ENCODE measurements at regions not wholly inside any gene's neighbourhood (a gene's known extent, or its start where the extent isn't known, plus 50 kb on each side); places are given as distances from the start of the nearest gene placed in this dataset.

DNA sequence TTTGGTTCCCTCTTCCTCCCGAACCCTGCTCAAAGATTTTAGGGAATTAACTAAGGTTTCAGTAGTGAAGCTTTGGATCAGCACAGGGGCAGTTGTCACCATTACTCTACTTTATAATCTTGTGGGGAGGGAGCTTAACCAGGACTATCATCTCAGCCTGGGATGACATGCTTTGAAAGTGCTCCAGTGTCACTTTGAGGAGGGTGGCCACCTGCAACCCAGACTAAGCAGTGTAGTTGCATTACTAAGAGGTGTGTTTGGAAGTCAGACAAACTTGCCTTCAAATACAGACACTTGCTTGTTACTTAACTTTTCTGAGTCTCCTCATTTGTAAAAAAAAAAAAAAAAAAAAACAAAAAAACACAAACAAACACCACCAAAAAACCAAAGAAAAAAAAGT is 340.3 kb upstream of the TBL1XR1 start:
- no peak overlapping the region for H3K27ac ChIP-seq
- intact Hi-C loops (cut with DNase I) = no loop called here
- H3K4me1 ChIP-seq = peaks cover 9 to 26% of the 10 kb centered on the region in 2 donors
- ATAC-seq (no peak), DNase-seq (no peak)
- TF ChIP-seq, protein P1, sequence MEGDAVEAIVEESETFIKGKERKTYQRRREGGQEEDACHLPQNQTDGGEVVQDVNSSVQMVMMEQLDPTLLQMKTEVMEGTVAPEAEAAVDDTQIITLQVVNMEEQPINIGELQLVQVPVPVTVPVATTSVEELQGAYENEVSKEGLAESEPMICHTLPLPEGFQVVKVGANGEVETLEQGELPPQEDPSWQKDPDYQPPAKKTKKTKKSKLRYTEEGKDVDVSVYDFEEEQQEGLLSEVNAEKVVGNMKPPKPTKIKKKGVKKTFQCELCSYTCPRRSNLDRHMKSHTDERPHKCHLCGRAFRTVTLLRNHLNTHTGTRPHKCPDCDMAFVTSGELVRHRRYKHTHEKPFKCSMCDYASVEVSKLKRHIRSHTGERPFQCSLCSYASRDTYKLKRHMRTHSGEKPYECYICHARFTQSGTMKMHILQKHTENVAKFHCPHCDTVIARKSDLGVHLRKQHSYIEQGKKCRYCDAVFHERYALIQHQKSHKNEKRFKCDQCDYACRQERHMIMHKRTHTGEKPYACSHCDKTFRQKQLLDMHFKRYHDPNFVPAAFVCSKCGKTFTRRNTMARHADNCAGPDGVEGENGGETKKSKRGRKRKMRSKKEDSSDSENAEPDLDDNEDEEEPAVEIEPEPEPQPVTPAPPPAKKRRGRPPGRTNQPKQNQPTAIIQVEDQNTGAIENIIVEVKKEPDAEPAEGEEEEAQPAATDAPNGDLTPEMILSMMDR (IDR thresholded peaks at IDR 0.05) = no peak
- H3K27me3 ChIP-seq = no peaks in the 10 kb centered on the region
- H3K36me3 ChIP-seq = no peaks in the 10 kb centered on the region
- H3K4me3 ChIP-seq = no peak overlapping the region
- H3K9me3 ChIP-seq = no peaks in the 10 kb centered on the region

DNA sequence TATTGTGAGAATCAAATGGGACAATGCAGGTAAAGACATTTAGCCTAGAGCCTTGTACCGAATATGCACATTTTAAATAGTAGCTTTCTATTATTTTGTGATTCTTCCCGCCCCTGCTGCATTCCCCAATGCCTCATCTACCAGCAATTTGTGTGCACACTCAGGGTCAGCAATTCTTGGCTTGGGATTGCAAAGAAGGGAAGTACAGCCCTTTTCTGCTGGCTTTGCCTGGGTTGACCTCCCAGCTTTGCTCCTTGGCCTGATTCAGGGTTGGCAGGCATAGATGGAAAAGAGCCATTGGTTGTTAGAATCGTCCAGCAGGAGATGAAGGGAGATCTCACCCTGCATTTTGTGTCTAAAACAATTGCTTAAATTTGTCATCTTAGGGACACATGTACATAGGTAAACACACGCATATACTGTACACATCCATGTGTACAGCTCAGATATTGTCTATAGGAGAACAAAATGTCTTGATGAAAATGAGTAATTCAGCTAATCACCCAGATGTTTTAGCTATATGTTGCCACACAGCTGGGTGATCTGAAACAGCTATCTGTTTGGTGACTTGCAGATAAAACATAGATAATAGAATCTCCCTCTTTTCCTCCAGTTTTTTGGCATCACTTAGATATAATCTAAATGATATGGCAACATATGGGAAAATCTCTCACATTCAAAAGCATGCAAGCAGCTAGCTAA is 340.9 kb upstream of the TBL1XR1 start:
- intact Hi-C loops (cut with DNase I) = no loop called here
- ATAC-seq (peak; percentile 62), DNase-seq (peak in 1 of 4 donors; percentile 58)
- no peak overlapping the region for H3K4me3 ChIP-seq
- peaks cover 9 to 26% of the 10 kb centered on the region in 2 donors for H3K4me1 ChIP-seq
- TF ChIP-seq, protein P1 (IDR thresholded peaks at IDR 0.05) = no peak
- H3K27ac ChIP-seq = peak overlapping the region in 1 of 2 donors; percentile 33
- no peaks in the 10 kb centered on the region for H3K27me3 ChIP-seq
- no peaks in the 10 kb centered on the region for H3K9me3 ChIP-seq
- H3K36me3 ChIP-seq = no peaks in the 10 kb centered on the region

DNA sequence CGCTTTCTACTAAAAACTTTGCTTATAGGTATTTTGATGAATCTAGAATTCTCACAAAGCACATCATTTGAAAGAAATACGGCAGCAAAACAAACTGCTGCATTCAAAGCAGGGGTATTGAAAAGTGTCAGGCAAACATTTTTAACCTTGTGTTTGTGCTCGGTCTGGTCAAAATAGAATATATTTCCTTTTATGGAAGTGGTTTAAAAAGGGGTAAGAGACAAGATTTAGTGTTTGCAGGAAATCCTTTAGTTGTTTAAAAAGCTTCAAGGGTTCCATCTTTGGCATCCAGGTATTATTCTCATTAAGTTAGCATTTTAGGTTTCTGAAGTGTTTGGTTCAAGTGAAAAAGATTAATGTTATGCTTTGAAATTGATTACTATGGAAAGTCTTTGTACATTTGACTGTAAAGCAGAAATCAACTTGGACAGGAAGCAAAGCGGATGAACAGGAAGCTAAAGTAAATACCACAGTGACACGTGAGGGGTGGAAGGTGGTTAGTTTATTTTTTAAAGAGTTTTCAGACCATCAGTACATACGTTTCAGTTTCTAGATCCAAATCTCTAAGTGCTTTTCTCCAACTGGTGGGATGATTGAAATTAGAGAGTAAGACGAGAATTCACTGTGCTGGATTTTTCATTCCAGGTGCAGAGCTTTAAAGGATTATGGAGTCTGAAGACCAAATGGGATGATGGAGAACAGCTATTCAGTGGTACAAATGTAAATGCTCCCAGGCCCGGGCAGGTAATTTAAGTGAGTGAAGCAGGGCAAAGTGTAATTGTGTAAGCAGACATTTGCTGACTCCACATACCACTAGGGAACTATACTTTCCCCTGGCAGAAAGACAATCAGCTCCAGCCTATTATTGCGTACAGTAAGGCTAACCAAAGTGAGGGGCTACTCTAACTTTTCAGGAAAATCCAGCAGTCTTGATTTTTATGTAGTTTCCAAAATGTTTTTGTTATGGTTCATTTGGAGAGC is 341.8 kb upstream of the TBL1XR1 start:
- no peaks in the 10 kb centered on the region for H3K9me3 ChIP-seq
- TF ChIP-seq, protein P1 (IDR thresholded peaks at IDR 0.05) = no peak
- H3K27me3 ChIP-seq = no peaks in the 10 kb centered on the region
- peaks cover 9 to 26% of the 10 kb centered on the region in 2 donors for H3K4me1 ChIP-seq
- no peak for DNase-seq
- peak overlapping the region in 1 of 2 donors; percentile 33 for H3K27ac ChIP-seq
- ATAC-seq = no peak
- H3K36me3 ChIP-seq = no peaks in the 10 kb centered on the region
- intact Hi-C loops (cut with DNase I) = no loop called here
- no peak overlapping the region for H3K4me3 ChIP-seq

DNA sequence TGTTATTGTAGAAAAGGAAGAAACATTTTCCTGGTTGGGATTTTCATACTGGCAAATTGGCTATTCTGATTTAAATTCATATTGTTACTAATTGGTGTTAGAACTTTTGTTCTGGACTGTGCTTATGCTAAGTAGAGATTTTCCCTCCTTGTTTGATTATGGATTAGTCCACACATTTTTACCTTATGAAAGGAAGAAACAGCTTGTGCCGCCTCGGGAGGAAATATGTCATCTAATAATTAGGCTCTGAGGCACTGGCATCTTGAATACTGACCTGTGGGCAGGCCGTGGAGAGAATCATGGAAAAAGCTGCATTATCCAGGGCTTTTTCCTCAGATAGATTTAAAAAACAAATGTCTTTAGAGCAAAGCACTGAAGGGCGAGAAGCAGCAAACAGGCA is 344.3 kb upstream of the TBL1XR1 start:
- TF ChIP-seq, protein P1 (IDR thresholded peaks at IDR 0.05) = no peak
- Histone ChIP-seq H3K4me1 (peaks cover 9 to 26% of the 10 kb centered on the region in 2 donors), H3K9me3 (no peaks in the 10 kb centered on the region), H3K27me3 (no peaks in the 10 kb centered on the region), H3K27ac (no peak overlapping the region), H3K4me3 (no peak overlapping the region), H3K36me3 (no peaks in the 10 kb centered on the region)
- intact Hi-C loops (cut with DNase I) = no loop called here
- DNase-seq (no peak), ATAC-seq (no peak)

DNA sequence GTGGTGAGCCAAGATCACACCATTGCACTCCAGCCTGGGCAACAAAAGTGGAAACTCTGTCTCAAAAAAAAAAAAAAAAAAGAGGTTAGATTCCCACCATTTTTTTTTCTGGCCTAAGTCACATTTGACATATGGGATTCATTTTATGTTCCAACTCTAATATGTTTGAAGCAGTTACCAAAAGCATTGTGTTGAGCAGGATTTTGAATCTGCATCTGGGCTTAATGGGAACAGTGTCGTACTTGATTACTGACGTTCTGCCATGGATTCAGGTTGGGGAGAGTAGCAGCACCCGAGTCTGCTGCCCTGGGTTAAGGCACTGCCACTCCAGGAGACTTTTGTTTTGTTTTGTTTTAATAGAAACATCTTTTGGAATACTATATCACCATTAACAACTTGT is 348.7 kb upstream of the TBL1XR1 start:
- intact Hi-C loops (cut with DNase I) = no loop called here
- TF ChIP-seq, protein P1 (IDR thresholded peaks at IDR 0.05) = no peak
- Histone ChIP-seq H3K36me3 (no peaks in the 10 kb centered on the region), H3K27ac (no peak overlapping the region), H3K4me1 (no peaks in the 10 kb centered on the region), H3K9me3 (no peaks in the 10 kb centered on the region), H3K27me3 (no peaks in the 10 kb centered on the region), H3K4me3 (no peak overlapping the region)
- ATAC-seq (no peak), DNase-seq (no peak)
